ENCODE measurements at regions not wholly inside any gene's neighbourhood (a gene's known extent, or its start where the extent isn't known, plus 50 kb on each side); places are given as distances from the start of the nearest gene placed in this dataset.
A peak's percentile ranks its signal among the peaks of the same experiment; 100 is the strongest.
"Not testable (repeated sequence)": the region's sequence is repeated elsewhere in the genome, so short reads cannot be mapped to it uniquely, and the experiment has no call there.

DNA sequence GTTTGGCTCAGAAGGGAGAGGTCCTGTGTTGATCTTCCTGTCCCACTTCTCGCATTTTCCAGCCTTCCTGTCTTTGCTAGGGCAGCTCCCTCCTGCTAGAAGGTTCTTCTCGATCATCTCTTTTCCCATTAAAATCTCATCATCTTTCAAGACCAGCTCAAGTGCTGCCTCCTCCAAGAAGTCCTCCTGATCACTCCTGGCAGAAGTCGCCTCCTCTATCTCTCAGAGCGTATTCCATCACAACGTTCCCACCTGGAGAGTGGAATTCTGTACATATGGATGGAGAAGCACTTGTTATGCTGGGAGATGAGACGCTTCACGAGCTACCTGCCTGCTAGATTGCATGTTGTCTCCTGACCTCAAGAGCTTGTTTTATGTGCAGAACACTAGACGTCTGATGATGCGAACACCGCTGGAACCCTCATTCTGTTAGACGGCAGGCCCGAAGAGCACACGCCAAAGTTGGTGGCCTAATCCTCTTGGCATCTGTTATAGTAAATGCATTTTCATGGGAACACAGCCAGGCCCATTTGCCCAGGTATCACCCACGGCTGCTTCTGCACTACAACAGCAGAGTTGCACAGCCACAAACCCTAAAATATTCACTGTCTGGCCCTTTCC lies 68.0 kb upstream of the INSIG1 start:
- DNase-seq (ENCODE audit: low spot score): no peak

GRCh38 chr7:155230169-155230593 lies 67.5 kb upstream of the INSIG1 start:
- peak; percentile 98 for DNase-seq (ENCODE audit: low spot score)

DNA sequence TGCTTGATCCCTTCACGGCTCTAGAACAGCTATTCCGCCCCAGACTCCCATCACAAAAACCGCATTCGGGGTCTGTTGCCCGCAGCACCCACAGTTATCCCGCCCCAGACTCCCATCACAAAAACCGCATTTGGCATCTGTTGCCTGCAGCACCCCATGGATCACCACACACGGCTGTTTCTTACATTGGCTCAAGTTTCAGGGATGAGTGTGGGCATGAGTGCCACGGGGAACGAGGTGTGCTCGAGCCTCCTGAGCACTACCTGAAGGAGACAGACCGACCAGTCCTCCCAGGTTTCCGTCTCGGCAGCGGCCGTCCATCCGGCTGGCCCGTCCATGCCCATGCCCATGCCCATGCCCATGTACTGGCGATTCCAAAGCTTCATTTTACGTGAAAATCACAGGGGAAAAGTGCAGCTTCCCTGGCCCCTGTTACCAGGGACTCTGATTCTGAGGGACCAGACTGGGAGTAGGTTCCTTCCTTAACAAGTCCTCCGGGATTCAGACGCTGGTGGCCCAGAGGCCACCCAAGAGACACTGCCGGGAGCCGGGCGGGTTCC lies 66.4 kb upstream of the INSIG1 start:
- no peak for DNase-seq (ENCODE audit: low spot score)

- DNase-seq (ENCODE audit: low spot score): no peak
Observed at GRCh38 chr7:155231941-155232340, 65.7 kb upstream of the INSIG1 start.

DNA sequence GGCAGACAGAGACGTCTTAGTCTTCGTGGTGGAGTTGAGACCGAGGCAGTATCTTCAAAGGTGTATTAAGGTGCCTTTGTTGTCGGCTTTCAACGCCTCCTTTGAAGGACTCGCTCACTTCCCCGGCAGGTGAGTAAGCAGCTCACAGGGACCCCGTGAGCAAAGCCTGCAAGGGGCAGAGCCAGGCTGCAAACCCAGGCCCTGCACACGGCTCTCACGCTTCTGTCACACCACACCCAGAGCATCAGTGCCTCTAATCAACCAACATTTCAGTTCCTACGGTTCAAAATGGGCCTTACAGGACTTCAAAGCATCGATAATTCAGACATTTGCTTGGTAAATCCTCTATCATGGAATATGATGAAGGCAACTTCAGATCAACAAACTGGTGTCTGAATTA lies 64.8 kb upstream of the INSIG1 start:
- no peak for DNase-seq (ENCODE audit: low spot score)

DNA sequence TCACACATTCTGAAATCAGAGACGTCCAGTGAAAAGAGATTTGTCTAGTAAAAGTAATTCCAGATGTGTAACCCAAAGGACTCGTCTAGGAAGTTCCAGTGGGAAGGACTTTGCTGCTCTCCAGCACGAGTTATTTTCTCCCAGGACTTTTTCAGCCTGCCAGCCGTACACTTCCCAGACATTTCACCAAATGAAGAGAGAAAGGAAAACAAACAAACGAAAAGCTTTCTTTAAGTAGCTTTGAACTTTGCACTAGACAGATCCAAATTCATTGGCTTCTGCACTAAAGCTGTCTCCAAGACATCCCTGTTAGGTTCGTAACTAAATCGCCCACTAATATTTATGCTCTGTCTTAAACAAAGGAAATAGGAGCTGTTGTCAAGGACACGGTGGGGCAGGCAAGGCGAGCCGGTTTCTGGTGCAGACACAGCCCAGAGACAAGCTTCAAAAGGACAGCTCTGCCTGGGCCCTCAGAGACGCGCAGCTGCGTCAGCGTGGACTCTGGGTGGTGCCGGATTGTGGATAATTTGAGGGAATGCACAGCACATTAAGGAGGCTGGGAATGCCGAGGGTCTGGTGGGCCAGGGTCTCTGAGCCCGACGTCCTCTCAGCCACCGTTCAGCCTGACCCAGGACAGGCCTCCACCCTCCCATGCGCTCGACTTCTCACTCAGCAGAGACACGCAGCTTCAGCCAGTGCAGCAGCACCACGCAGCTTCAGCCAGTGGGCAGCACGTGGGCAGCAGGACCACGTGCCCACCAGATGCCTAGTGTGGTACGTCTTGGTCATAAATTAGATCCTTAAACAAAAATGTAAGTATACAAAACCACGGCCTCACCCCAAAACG lies 64.1 kb upstream of the INSIG1 start:
- DNase-seq (ENCODE audit: low spot score): peak; percentile 29

DNA sequence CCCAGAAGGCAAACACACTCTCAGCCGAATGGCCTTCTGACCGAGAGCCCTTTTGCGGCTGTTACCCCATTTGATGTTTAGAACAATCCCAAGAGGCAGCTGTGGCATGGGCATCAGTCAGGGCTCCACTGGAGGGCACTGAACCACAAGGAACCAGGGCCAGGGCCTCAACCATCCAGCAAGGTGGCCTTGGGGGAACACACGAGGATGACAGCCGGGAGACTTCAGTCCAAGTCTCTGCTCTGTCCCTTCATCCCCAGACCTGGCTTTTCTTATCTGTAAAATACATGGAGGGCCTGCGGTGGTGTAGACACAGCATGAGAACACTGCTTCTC lies 63.6 kb upstream of the INSIG1 start:
- DNase-seq (ENCODE audit: low spot score): no peak

DNA sequence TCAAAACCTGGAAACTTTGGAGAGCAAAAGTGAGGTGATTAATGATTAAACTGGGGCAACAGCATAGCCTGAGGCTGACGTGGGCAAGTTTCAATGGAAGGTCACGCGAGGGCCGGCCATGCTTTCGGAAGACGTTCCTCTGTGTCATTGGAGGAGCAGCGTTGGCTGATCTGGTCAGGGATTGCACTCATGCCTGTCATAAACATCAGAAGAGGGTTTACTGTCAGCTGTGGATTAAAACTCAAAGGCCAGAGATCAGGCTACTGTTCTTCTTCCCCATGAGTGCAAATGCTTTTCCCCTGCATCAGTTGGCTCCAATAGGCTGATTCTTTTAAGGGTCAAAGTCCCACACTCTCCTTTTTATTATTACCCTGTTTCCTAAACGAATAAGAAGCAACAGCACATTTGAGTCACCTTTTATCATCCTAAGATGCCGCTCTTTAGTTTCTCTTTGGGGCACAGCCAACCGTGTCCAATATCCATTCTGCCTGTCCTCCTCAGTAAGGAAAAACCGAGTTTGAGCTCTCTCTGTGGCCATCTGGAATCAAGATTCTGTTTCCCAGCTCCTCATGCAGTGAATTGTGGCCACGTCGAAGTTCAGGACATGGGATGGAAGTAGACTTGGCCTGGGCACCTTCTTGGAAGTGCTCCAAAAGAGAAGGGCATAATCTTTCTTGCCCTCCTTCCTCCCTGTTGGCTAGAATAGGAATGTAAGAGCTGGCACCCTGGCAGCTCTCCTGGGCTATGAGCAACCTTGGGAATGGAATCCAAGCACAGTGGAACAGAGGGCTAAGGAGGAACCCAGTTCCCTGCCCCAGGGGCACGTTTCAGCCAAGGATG lies 62.5 kb upstream of the INSIG1 start:
- DNase-seq (ENCODE audit: low spot score): no peak

GRCh38 chr7:155236386-155236785 lies 61.3 kb upstream of the INSIG1 start:
- no peak for DNase-seq (ENCODE audit: low spot score)

GRCh38 chr7:155237297-155237696 lies 60.4 kb upstream of the INSIG1 start:
- DNase-seq (ENCODE audit: low spot score): no peak

DNA sequence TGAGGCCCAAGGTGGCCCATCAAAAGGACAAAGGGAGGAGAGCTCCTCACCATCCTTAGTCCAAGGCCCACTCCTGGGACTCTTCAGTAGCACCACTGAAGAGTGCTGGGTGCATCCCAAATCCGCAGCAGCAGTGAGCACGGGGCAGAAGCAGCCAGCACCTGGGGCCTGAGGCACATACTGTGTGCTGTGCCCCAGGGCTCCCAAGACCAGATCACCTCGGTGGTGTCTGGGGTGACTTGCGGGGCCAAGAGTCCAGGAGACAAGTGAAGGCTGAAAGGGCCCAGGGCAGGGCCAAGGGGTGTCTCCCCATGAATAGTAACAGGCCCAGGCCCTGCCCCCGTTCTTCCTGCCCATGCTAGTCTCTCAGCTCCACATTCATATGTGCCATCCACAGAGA lies 59.9 kb upstream of the INSIG1 start:
- no peak for DNase-seq (ENCODE audit: low spot score)

DNA sequence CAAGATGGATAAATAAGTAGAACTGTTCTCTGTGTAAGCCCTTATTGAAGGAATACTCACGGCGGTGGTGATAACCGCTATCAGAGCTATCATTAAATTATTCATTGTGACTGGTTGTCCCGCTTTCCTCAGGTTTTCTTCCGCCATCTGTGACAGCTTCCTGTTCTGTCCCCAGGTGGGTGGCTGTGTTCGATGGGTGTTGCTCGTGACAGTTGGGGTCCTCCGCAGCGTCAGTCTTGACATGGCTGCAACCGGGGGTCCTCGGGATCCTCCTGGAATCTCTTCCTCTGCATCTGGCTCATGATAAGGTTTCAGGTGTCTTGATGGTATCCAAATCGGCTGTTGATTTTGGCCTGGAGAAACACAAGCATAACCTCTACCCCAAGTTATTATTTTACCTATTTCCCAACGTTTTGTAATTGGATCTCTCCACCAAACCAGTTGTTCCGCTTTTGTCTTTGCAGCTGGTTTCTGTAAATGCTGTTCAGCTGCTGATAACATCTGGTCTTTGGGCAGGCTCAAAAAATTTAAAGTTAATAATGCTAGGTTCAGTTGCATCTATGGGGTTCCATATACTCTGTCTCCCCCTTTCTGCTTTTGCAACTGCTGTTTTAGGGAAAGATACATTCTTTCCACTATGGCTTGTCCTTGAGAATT lies 58.1 kb upstream of the INSIG1 start:
- not testable (repeated sequence) for DNase-seq (ENCODE audit: low spot score)

DNA sequence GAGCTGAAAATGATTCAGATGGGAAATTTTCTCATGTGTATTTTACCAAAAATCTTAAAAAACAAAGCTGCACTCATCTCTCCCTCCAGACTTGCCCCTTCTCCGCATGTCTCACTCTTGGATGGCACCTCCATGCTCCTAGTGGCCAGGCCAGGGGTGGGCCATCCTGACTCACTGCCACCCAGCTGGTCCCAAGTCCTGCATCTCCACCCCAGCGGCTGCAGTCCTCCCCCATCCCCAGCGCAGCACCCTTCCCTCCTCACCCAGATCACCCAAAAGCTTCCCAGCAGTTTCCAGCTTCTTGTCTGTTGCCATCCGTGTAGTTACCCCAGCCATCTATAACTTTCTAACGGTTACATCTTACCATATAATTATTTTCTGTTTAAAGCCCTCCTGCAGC lies 53.0 kb upstream of the INSIG1 start:
- no peak for DNase-seq (ENCODE audit: low spot score)

- no peak for DNase-seq (ENCODE audit: low spot score)
Observed at GRCh38 chr7:155247479-155248365, 50.0 kb upstream of the INSIG1 start.
